Activated CD8-positive, alpha-beta T cell treated with anti-CD3 and anti-CD28 coated beads for 36 hours (primary cell): ENCODE measurements at regions not wholly inside any gene's neighbourhood (a gene's known extent, or its start where the extent isn't known, plus 50 kb on each side); places are given as distances from the start of the nearest gene placed in this dataset.

ENCODE experiments used
- ATAC-seq: fragments of 200-7000 bp; cut with Tn5 transposase; one replicate; pipeline ENCODE4 v1.10.0; 2021; ENCODE audit warnings: mild to moderate bottlenecking, moderate library complexity
- CTCF ChIA-PET: fragments of 350-600 bp; sonication (Branson Sonifier 250); formaldehyde crosslinking; loops from one replicate; lab custom pipeline; 2021; ENCODE audit warnings: antibody characterized with exemption; lab: Charles Lee
- POLR2A ChIA-PET: fragments of 350-600 bp; sonication (Branson Sonifier 250); formaldehyde crosslinking; loops from one replicate; lab custom pipeline; 2021; ENCODE audit warnings: antibody characterized with exemption; lab: Charles Lee
- DNase-seq: peaks from one replicate; pipeline ENCODE4 v3.0.0-alpha.2; 2020
- H3K27ac Mint-ChIP-seq: one replicate; pipeline ENCODE4 v1.8.0; 2021; ENCODE audit warnings: mild to moderate bottlenecking, mixed read lengths
- H3K27me3 Mint-ChIP-seq: one replicate; pipeline ENCODE4 v1.8.0; 2021; ENCODE audit warnings: mixed read lengths
- H3K36me3 Mint-ChIP-seq: one replicate; pipeline ENCODE4 v1.8.0; 2021; ENCODE audit warnings: low read depth, mixed read lengths
- H3K4me1 Mint-ChIP-seq: one replicate; pipeline ENCODE4 v1.8.0; 2021; ENCODE audit warnings: low read depth, mixed read lengths
- H3K4me3 Mint-ChIP-seq: one replicate; pipeline ENCODE4 v1.8.0; 2021; ENCODE audit warnings: mild to moderate bottlenecking, moderate library complexity, mixed read lengths
- H3K9me3 Mint-ChIP-seq: one replicate; pipeline ENCODE4 v1.8.0; 2021; ENCODE audit warnings: mixed read lengths
- CTCF ChIP-seq: fragments of 200-600 bp; IDR thresholded peaks from one replicate; pipeline ENCODE4 v1.8.0; 2022; ENCODE audit warnings: antibody characterized with exemption, mild to moderate bottlenecking
- intact Hi-C: fragments of 100-400 bp; cut with micrococcal nuclease; formaldehyde crosslinking; loops from one replicate; pipeline ENCODE4 v1.10.0; 2022

- TF ChIP-seq CTCF, result no peak
- no peak overlapping the region for H3K27ac Mint-ChIP-seq
- DNase-seq (no peak), ATAC-seq (no peak)
- H3K27me3 Mint-ChIP-seq, result no peaks in the 10 kb centered on the region
- ChIA-PET POLR2A (no interaction called here), CTCF (no interaction called here)
- no peaks in the 10 kb centered on the region for H3K4me1 Mint-ChIP-seq
- H3K4me3 Mint-ChIP-seq, result no peak overlapping the region
- intact Hi-C loops, result no loop called here
- no peaks in the 10 kb centered on the region for H3K36me3 Mint-ChIP-seq
- H3K9me3 Mint-ChIP-seq, result peaks cover 2% of the 10 kb centered on the region
These were observed 533.3 kb downstream of the NSUN3 start for GRCh38 chr3:94596141-94596540.

GRCh38 chr3:94596887-94597566 is 534.2 kb downstream of the NSUN3 start:
- H3K27ac Mint-ChIP-seq, result no peak overlapping the region
- intact Hi-C loops, result no loop called here
- H3K4me1 Mint-ChIP-seq, result no peaks in the 10 kb centered on the region
- no peak for DNase-seq
- no peak overlapping the region for H3K4me3 Mint-ChIP-seq
- ChIA-PET POLR2A (no interaction called here), CTCF (no interaction called here)
- no peaks in the 10 kb centered on the region for H3K36me3 Mint-ChIP-seq
- H3K27me3 Mint-ChIP-seq, result no peaks in the 10 kb centered on the region
- peaks cover 2% of the 10 kb centered on the region for H3K9me3 Mint-ChIP-seq
- ATAC-seq, result no peak
- no peak for TF ChIP-seq CTCF

DNA sequence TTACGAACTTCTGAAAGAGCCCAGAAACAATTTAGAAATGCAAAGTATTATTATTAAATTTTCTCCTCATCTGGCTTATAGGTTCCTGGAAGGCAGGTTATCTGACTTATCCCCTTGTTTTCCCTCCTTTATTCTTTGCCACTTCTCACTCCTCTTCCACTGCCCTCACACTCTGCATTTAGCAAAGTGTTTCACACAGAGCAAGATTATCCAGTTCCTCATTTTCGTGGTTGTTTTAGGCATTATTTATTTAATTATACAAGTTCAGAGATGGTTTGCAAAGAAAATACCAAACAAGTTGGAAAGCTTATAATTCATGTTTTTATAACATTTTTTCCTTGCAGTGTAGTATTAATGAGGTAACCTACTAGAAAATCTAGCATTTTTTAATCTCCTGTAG is 544.9 kb downstream of the NSUN3 start:
- ChIA-PET POLR2A (no interaction called here), CTCF (no interaction called here)
- Mint-ChIP-seq H3K27ac (no peak overlapping the region), H3K9me3 (no peaks in the 10 kb centered on the region), H3K4me1 (no peaks in the 10 kb centered on the region), H3K36me3 (no peaks in the 10 kb centered on the region), H3K27me3 (no peaks in the 10 kb centered on the region), H3K4me3 (no peak overlapping the region)
- ATAC-seq (no peak), DNase-seq (no peak)
- no peak for TF ChIP-seq CTCF
- intact Hi-C loops, result no loop called here

GRCh38 chr3:94609908-94610307 is 547.0 kb downstream of the NSUN3 start:
- H3K9me3 Mint-ChIP-seq, result no peaks in the 10 kb centered on the region
- ATAC-seq, result no peak
- CTCF ChIA-PET, result no interaction called here

DNA sequence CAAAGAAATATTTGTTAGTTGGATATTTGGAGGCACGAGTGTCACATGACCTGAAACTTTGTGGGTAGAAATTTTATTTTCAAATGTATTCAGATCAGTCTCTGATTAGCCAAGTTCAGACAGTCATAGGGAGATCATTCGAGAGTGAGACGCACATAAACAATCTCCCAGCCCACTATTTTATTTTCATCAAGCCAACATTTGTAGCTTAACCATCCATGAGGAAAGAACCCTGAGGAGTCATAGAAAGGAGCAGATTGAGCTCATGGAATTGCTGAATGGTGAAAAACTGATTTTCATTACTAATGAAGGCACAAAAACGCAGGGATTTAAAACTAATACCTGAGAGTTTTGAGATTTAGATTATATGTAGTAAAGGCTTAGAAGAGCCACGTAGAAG is 548.7 kb downstream of the NSUN3 start:
- CTCF ChIA-PET, result no interaction called here
- POLR2A ChIA-PET, result no interaction called here
- ATAC-seq (no peak), DNase-seq (no peak)
- Mint-ChIP-seq H3K9me3 (no peaks in the 10 kb centered on the region), H3K4me3 (no peak overlapping the region), H3K27ac (no peak overlapping the region), H3K27me3 (no peaks in the 10 kb centered on the region), H3K4me1 (no peaks in the 10 kb centered on the region), H3K36me3 (no peaks in the 10 kb centered on the region)
- TF ChIP-seq CTCF, result no peak
- intact Hi-C loops, result no loop called here

More at GRCh38 chr3:94609908-94610307, 547.0 kb downstream of the NSUN3 start:
- POLR2A ChIA-PET, result no interaction called here
- no peaks in the 10 kb centered on the region for H3K4me1 Mint-ChIP-seq
- no peaks in the 10 kb centered on the region for H3K36me3 Mint-ChIP-seq
- no peak for TF ChIP-seq CTCF
- H3K27me3 Mint-ChIP-seq, result no peaks in the 10 kb centered on the region
- no peak for DNase-seq
- H3K27ac Mint-ChIP-seq, result no peak overlapping the region
- H3K4me3 Mint-ChIP-seq, result no peak overlapping the region
- intact Hi-C loops, result no loop called here
